Endothelial cell of umbilical vein (primary cell): ENCODE measurements at regions not wholly inside any gene's neighbourhood (a gene's known extent, or its start where the extent isn't known, plus 50 kb on each side); places are given as distances from the start of the nearest gene placed in this dataset.

Source experiments
- BruUV-seq: library from RNA; stranded (reverse); fragments of 400-500 nt; replicated peaks from 2 replicates; lab custom pipeline; 2021; lab: Mats Ljungman, UMichigan
- CTCF ChIA-PET: fragments of 300-600, 350-600 bp; sonication (Branson Sonifier 250); formaldehyde crosslinking; loops from one replicate; lab custom pipeline; 2021; ENCODE audit warnings: antibody characterized with exemption, inconsistent platforms; lab: Charles Lee
- POLR2A ChIA-PET: fragments of 300-600, 350-600 bp; sonication (Branson Sonifier 250); formaldehyde crosslinking; loops from one replicate; lab custom pipeline; 2021; ENCODE audit warnings: antibody characterized with exemption, inconsistent platforms; lab: Charles Lee
- DNase-seq: peaks from one replicate; pipeline ENCODE4 v3.0.0-alpha.2; 2011; ENCODE audit warnings: low read depth, low spot score
- FAIRE-seq: peaks from 2 replicates; lab custom pipeline; 2011; peaks lifted over from hg19 to GRCh38; lab: Jason Lieb, UNC
- H2AFZ ChIP-seq: 2 replicates; pipeline ENCODE4 v1.6.0; 2012; ENCODE audit warnings: low read depth, low read length, control low read depth, inconsistent platforms
- H3K27ac ChIP-seq: 2 replicates; pipeline ENCODE4 v1.5.1; 2011; ENCODE audit warnings: low read depth, mild to moderate bottlenecking, control low read depth, low read length, moderate library complexity; ENCODE audit not compliant: insufficient read depth
- H3K27me3 ChIP-seq, 2 experiments: 2 replicates each; pipeline versions ENCODE4 v1.6.0 to v1.6.1; 2011; ENCODE audit warnings: low read length in 2 of 2, mixed read lengths in 1 of 2; ENCODE audit not compliant: control insufficient read depth in 2 of 2, insufficient read depth in 2 of 2
- H3K36me3 ChIP-seq, 2 experiments: 2 replicates in 1 of 2; 3 replicates in 1 of 2; pipeline ENCODE4 v1.5.1; 2011; ENCODE audit warnings: low read length in 2 of 2, mild to moderate bottlenecking in 1 of 2, moderate library complexity in 1 of 2; ENCODE audit not compliant: control insufficient read depth in 2 of 2, insufficient read depth in 2 of 2; ENCODE audit errors: extremely low read depth in 1 of 2
- H3K4me1 ChIP-seq: 3 replicates; pipeline ENCODE4 v1.5.1; 2011; ENCODE audit warnings: mild to moderate bottlenecking, low read length; ENCODE audit not compliant: control insufficient read depth, insufficient read depth; ENCODE audit errors: extremely low read depth
- H3K4me2 ChIP-seq: 2 replicates; pipeline ENCODE4 v1.6.1; 2011; ENCODE audit warnings: low read length, control low read depth, mixed read lengths; ENCODE audit not compliant: insufficient read depth
- H3K4me3 ChIP-seq, 3 experiments: fragments of 200-600 bp in 1 of 3; sonication (generic), shearing (Covaris generic) in 1 of 3; replicated peaks in 1 of 3; 2 replicates each; pipeline ENCODE4 v1.5.1; 2011 to 2016; ENCODE audit warnings: control low read depth in 3 of 3, low read length in 3 of 3, mild to moderate bottlenecking in 2 of 3, inconsistent platforms in 1 of 3, low read depth in 1 of 3, moderate library complexity in 1 of 3; ENCODE audit not compliant: insufficient read depth in 1 of 3
- H3K79me2 ChIP-seq: 2 replicates; pipeline ENCODE4 v1.6.0; 2012; ENCODE audit warnings: low read length, inconsistent platforms; ENCODE audit not compliant: control insufficient read depth, insufficient read depth
- H3K9ac ChIP-seq: replicated peaks from 2 replicates; pipeline ENCODE3; 2011; ENCODE audit warnings: low read length, control low read depth; ENCODE audit not compliant: insufficient read depth; ENCODE audit errors: extremely low read depth
- H3K9me1 ChIP-seq: replicated peaks from 3 replicates; pipeline ENCODE4 v1.6.0; 2011; ENCODE audit warnings: mild to moderate bottlenecking, low read length; ENCODE audit not compliant: control insufficient read depth, insufficient read depth; ENCODE audit errors: extremely low read depth
- H3K9me3 ChIP-seq: replicated peaks from 2 replicates; pipeline ENCODE4 v1.5.1; 2012; ENCODE audit warnings: low read length, inconsistent platforms; ENCODE audit not compliant: control insufficient read depth, insufficient read depth
- H4K20me1 ChIP-seq: replicated peaks from 2 replicates; pipeline ENCODE3; 2011; ENCODE audit warnings: mild to moderate bottlenecking, low read length; ENCODE audit not compliant: control insufficient read depth, insufficient read depth; ENCODE audit errors: extremely low read depth
- EZH2 ChIP-seq: IDR thresholded peaks from 2 replicates; pipeline ENCODE4 v1.6.1; 2012; ENCODE audit warnings: borderline replicate concordance, low read depth, mild to moderate bottlenecking, moderate library complexity, low read length, inconsistent platforms; ENCODE audit not compliant: severe bottlenecking
- FOS ChIP-seq: IDR thresholded peaks from 2 replicates; pipeline ENCODE4 v1.6.1; 2011; ENCODE audit warnings: mild to moderate bottlenecking, low read length, moderate library complexity, borderline replicate concordance; ENCODE audit not compliant: insufficient read depth
- JUN ChIP-seq: IDR thresholded peaks from 2 replicates; pipeline ENCODE4 v1.6.1; 2011; ENCODE audit warnings: borderline replicate concordance, low read depth; ENCODE audit not compliant: insufficient read length, insufficient read depth
- MYC ChIP-seq: IDR thresholded peaks from one replicate; pipeline ENCODE4 v1.6.1; 2011; ENCODE audit warnings: mild to moderate bottlenecking, low read depth, low read length
- POLR2A ChIP-seq: IDR thresholded peaks from 2 replicates; pipeline ENCODE4 v1.6.1; 2012; ENCODE audit warnings: low read depth, mild to moderate bottlenecking, control low read depth, low read length
- dilution Hi-C: fragments of 300-500 bp; cut with MboI; formaldehyde crosslinking; loops from one replicate; pipeline ENCODE4 v1.15.0; 2019; ENCODE audit warnings: low sequenced_read_pairs; ENCODE audit not compliant: extremely low pct_ligation_motif_present
- intact Hi-C: fragments of 100-400 bp; cut with micrococcal nuclease; formaldehyde crosslinking; loops from one replicate; pipeline ENCODE4 v1.10.0; 2022
- TF ChIP-seq, protein P1 (sequence below), 2 donors: IDR thresholded peaks; 1 replicate in 1 of 2; 2 replicates in 1 of 2; pipeline ENCODE4 v1.5.1; 2011; ENCODE audit warnings: low read length in 2 of 2, mild to moderate bottlenecking in 2 of 2, moderate library complexity in 2 of 2, control low read depth in 1 of 2, inconsistent platforms in 1 of 2, low read depth in 1 of 2; ENCODE audit not compliant: insufficient read depth in 1 of 2; ENCODE audit errors: extremely low read depth in 1 of 2

GRCh38 chr13:73590795-73591194, 532.0 kb downstream of the KLF5 start:
- TF ChIP-seq, protein P1, sequence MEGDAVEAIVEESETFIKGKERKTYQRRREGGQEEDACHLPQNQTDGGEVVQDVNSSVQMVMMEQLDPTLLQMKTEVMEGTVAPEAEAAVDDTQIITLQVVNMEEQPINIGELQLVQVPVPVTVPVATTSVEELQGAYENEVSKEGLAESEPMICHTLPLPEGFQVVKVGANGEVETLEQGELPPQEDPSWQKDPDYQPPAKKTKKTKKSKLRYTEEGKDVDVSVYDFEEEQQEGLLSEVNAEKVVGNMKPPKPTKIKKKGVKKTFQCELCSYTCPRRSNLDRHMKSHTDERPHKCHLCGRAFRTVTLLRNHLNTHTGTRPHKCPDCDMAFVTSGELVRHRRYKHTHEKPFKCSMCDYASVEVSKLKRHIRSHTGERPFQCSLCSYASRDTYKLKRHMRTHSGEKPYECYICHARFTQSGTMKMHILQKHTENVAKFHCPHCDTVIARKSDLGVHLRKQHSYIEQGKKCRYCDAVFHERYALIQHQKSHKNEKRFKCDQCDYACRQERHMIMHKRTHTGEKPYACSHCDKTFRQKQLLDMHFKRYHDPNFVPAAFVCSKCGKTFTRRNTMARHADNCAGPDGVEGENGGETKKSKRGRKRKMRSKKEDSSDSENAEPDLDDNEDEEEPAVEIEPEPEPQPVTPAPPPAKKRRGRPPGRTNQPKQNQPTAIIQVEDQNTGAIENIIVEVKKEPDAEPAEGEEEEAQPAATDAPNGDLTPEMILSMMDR (IDR thresholded peaks at IDR 0.05; ENCODE audit: extremely low read depth in 1 of 2, insufficient read depth in 1 of 2, low read depth in 1 of 2, low read length in 2 of 2) = no peak
- TF ChIP-seq JUN = no peak
- no peak for TF ChIP-seq EZH2
- TF ChIP-seq POLR2A = no peak
- dilution Hi-C loops (no loop called here), intact Hi-C loops (no loop called here)
- Histone ChIP-seq H3K27me3 (no peaks in the 10 kb centered on the region), H3K79me2 (no peaks in the 10 kb centered on the region), H3K36me3 (no peaks in the 10 kb centered on the region), H2AFZ (no peak overlapping the region), H3K9ac (no peak overlapping the region), H3K27ac (no peak overlapping the region), H3K9me3 (no peaks in the 10 kb centered on the region), H3K9me1 (no peaks in the 10 kb centered on the region), H3K4me2 (no peak overlapping the region), H3K4me1 (no peaks in the 10 kb centered on the region), H3K4me3 (no peak overlapping the region), H4K20me1 (no peaks in the 10 kb centered on the region)
- ChIA-PET CTCF (no interaction called here), POLR2A (no interaction called here)
- BruUV-seq = no TSS peak
- DNase-seq (no peak), FAIRE-seq (no peak)

DNA sequence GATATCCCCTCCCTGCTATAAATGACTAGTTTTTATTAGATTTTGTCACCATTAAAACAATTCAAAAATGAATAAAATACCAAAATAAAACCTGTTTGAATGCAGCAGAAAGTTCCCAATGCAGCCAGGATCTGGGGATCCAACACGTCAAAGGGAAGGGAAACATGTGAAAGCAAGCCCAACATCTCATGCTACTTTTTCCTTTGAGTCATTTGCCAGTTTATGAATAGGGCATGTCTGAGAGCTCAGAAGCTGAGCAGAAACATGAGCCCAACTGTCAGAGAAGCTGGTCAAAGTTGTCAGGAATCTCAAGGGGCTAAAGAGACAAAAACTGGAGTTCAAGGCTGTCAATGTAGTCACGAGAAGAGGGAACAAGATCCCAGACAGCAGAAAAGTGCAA, 526.4 kb downstream of the KLF5 start:
- POLR2A ChIA-PET = no interaction called here
- no TSS peak for BruUV-seq
- H3K4me3 ChIP-seq = no peak overlapping the region
- no peaks in the 10 kb centered on the region for H3K36me3 ChIP-seq
- H3K4me2 ChIP-seq = no peak overlapping the region
- H3K27ac ChIP-seq = no peak overlapping the region
- no peak overlapping the region for H3K9ac ChIP-seq
- peaks cover 0 to 3% of the 10 kb centered on the region in 2 experiments for H3K27me3 ChIP-seq
- no peaks in the 10 kb centered on the region for H3K9me3 ChIP-seq
- no peak for FAIRE-seq
- TF ChIP-seq POLR2A (no peak), MYC (no peak), FOS (no peak)
- TF ChIP-seq, protein P1 (IDR thresholded peaks at IDR 0.05; ENCODE audit: extremely low read depth in 1 of 2, insufficient read depth in 1 of 2, low read depth in 1 of 2, low read length in 2 of 2) = no peak
- intact Hi-C loops = no loop called here
- DNase-seq = no peak
- H2AFZ ChIP-seq = no peak overlapping the region
- H3K9me1 ChIP-seq = no peaks in the 10 kb centered on the region
- H3K79me2 ChIP-seq = no peaks in the 10 kb centered on the region
- H4K20me1 ChIP-seq = no peaks in the 10 kb centered on the region
- H3K4me1 ChIP-seq = no peaks in the 10 kb centered on the region
- dilution Hi-C loops = no loop called here
- CTCF ChIA-PET = no interaction called here
